ENCODE measurements at regions not wholly inside any gene's neighbourhood (a gene's known extent, or its start where the extent isn't known, plus 50 kb on each side); places are given as distances from the start of the nearest gene placed in this dataset.

DNA sequence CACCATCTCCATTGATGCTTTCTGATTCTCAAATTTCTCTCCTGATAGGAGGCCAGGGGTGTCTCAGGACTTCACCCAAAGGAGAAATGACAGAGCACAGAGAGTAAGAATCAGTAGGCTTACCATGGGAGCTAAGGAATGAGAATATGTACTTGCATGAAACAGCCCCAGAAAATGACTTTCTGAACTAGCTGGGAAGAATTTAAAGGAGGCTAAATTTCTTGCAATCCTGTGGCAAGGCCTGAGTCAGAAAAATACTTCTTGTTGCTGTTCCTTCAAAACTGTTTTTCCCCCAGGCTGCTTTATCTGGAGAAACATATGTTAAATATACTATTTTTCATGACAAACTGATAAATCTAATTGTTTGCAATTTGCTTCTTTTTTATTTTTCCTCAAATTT is 53.4 kb upstream of the FBXL7 start:
- TF ChIP-seq POLR2A (IDR thresholded peaks at IDR 0.05) = no peak
- TF ChIP-seq, protein P1, sequence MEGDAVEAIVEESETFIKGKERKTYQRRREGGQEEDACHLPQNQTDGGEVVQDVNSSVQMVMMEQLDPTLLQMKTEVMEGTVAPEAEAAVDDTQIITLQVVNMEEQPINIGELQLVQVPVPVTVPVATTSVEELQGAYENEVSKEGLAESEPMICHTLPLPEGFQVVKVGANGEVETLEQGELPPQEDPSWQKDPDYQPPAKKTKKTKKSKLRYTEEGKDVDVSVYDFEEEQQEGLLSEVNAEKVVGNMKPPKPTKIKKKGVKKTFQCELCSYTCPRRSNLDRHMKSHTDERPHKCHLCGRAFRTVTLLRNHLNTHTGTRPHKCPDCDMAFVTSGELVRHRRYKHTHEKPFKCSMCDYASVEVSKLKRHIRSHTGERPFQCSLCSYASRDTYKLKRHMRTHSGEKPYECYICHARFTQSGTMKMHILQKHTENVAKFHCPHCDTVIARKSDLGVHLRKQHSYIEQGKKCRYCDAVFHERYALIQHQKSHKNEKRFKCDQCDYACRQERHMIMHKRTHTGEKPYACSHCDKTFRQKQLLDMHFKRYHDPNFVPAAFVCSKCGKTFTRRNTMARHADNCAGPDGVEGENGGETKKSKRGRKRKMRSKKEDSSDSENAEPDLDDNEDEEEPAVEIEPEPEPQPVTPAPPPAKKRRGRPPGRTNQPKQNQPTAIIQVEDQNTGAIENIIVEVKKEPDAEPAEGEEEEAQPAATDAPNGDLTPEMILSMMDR (IDR thresholded peaks at IDR 0.05) = no peak

Data from testis (tissue), 2 donors.